ENCODE measurements at regions not wholly inside any gene's neighbourhood (a gene's known extent, or its start where the extent isn't known, plus 50 kb on each side); places are given as distances from the start of the nearest gene placed in this dataset.

DNA sequence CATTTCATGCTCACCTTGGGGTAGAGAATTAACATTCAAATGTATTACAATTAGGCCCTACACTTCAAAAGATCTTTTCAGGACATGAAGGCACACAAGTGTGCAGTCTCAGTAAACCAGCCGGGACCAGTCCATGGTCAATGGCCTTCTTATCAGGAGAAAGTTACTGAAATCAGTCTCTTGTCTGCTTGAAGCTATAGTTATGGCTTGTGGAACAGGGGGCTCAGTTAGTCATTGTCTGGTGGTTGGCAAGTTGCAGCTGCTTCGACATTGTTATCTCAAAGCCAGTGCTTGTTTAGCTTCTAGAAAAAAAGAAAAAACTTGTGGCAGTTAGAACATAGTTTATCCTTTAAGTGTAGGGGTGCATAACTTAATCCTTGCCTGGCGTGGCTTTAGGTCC lies 213.1 kb upstream of the ACO1 start:
- TF ChIP-seq ELF1 (CRISPR knock-in tag; IDR thresholded peaks at IDR 0.05) (no peak), RELA (CRISPR knock-in tag; IDR thresholded peaks at IDR 0.05) (no peak), TMF1 (CRISPR knock-in tag; IDR thresholded peaks at IDR 0.05; ENCODE audit: low read depth) (no peak), KAT8 (CRISPR knock-in tag; IDR thresholded peaks at IDR 0.05) (no peak), ZNF260 (CRISPR knock-in tag; IDR thresholded peaks at IDR 0.05; ENCODE audit: borderline replicate concordance, low read depth) (no peak), ESRRA (CRISPR knock-in tag; IDR thresholded peaks at IDR 0.05; ENCODE audit: low read depth) (no peak), ZNF747 (CRISPR knock-in tag; IDR thresholded peaks at IDR 0.05; ENCODE audit: borderline replicate concordance) (no peak), ZNF562 (CRISPR knock-in tag; IDR thresholded peaks at IDR 0.05; ENCODE audit: borderline replicate concordance) (no peak), ZNF720 (CRISPR knock-in tag; IDR thresholded peaks at IDR 0.05) (no peak), FIP1L1 (IDR thresholded peaks at IDR 0.05; ENCODE audit: borderline replicate concordance, insufficient read depth, low read depth, low read length) (no peak)
- TF ChIP-seq, protein P1, sequence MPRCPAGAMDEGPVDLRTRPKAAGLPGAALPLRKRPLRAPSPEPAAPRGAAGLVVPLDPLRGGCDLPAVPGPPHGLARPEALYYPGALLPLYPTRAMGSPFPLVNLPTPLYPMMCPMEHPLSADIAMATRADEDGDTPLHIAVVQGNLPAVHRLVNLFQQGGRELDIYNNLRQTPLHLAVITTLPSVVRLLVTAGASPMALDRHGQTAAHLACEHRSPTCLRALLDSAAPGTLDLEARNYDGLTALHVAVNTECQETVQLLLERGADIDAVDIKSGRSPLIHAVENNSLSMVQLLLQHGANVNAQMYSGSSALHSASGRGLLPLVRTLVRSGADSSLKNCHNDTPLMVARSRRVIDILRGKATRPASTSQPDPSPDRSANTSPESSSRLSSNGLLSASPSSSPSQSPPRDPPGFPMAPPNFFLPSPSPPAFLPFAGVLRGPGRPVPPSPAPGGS (CRISPR knock-in tag; IDR thresholded peaks at IDR 0.05), result no peak
- TF ChIP-seq, protein P2, sequence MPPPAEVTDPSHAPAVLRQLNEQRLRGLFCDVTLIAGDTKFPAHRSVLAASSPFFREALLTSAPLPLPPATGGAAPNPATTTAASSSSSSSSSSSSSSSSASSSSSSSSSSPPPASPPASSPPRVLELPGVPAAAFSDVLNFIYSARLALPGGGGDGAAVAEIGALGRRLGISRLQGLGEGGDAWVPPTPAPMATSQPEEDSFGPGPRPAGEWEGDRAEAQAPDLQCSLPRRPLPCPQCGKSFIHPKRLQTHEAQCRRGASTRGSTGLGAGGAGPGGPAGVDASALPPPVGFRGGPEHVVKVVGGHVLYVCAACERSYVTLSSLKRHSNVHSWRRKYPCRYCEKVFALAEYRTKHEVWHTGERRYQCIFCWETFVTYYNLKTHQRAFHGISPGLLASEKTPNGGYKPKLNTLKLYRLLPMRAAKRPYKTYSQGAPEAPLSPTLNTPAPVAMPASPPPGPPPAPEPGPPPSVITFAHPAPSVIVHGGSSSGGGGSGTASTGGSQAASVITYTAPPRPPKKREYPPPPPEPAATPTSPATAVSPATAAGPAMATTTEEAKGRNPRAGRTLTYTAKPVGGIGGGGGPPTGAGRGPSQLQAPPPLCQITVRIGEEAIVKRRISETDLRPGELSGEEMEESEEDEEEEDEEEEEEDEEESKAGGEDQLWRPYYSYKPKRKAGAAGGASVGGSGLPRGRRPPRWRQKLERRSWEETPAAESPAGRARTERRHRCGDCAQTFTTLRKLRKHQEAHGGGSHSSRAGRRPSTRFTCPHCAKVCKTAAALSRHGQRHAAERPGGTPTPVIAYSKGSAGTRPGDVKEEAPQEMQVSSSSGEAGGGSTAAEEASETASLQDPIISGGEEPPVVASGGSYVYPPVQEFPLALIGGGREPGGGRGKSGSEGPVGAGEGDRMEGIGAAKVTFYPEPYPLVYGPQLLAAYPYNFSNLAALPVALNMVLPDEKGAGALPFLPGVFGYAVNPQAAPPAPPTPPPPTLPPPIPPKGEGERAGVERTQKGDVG (CRISPR knock-in tag; IDR thresholded peaks at IDR 0.05; ENCODE audit: borderline replicate concordance), result no peak
- TF ChIP-seq, protein P3, sequence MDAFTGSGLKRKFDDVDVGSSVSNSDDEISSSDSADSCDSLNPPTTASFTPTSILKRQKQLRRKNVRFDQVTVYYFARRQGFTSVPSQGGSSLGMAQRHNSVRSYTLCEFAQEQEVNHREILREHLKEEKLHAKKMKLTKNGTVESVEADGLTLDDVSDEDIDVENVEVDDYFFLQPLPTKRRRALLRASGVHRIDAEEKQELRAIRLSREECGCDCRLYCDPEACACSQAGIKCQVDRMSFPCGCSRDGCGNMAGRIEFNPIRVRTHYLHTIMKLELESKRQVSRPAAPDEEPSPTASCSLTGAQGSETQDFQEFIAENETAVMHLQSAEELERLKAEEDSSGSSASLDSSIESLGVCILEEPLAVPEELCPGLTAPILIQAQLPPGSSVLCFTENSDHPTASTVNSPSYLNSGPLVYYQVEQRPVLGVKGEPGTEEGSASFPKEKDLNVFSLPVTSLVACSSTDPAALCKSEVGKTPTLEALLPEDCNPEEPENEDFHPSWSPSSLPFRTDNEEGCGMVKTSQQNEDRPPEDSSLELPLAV (CRISPR knock-in tag; conservative IDR thresholded peaks at IDR 0.05; ENCODE audit: low read depth), result no peak
- intact Hi-C loops (cut with micrococcal nuclease; ENCODE audit: unreplicated experiment) (no loop called here), in situ Hi-C loops (cut with HindIII; ENCODE audit: extremely low pct_ligation_motif_present, low pct_unique_long_range_greater_than_20kb) (no loop called here)
- no peak overlapping the region for H3K4me2 ChIP-seq (ENCODE audit: low read depth, low read length)
- H3K79me2 ChIP-seq (ENCODE audit: insufficient read depth, low read length), result no peaks in the 10 kb centered on the region
- ATAC-seq (no peak), DNase-seq (ENCODE audit: low spot score) (no peak), FAIRE-seq (no peak)
- no peak overlapping the region for H3K4me3 ChIP-seq (replicated peaks in 1 of 3; ENCODE audit: insufficient read depth in 1 of 3, low read depth in 2 of 3, low read length in 3 of 3)
- no peak overlapping the region for H3K27ac ChIP-seq (ENCODE audit: extremely low read length, insufficient read depth, low read length)
- CTCF ChIA-PET (ENCODE audit: low intra/inter-chr PET ratio, low total read pairs), result no interaction called here
- no TSS peak for BruUV-seq (replicated peaks)
- H4K20me1 ChIP-seq (ENCODE audit: insufficient read depth, low read length), result no peaks in the 10 kb centered on the region
- no peaks in the 10 kb centered on the region for H3K27me3 ChIP-seq (ENCODE audit: control insufficient read depth in 1 of 2, insufficient read depth in 2 of 2, low read length in 2 of 2)
- 85% methylated on average over 3 of the region's 3 CpGs for WGBS (ENCODE audit: low lambda C conversion rate)
- no peaks in the 10 kb centered on the region for H3K4me1 ChIP-seq (ENCODE audit: insufficient read depth, low read length)
- H3K36me3 ChIP-seq (replicated peaks in 1 of 2; ENCODE audit: control insufficient read depth in 1 of 2, insufficient read depth in 2 of 2, low read length in 2 of 2), result no peaks in the 10 kb centered on the region
- POLR2A ChIA-PET, result no interaction called here
- H2AFZ ChIP-seq (ENCODE audit: low read length), result no peak overlapping the region
- H3K9me3 ChIP-seq (ENCODE audit: low read length), result no peaks in the 10 kb centered on the region
- no peak overlapping the region for H3K9ac ChIP-seq (ENCODE audit: insufficient read depth, low read depth, low read length)
